GM19043 (cell line): ENCODE measurements at regions not wholly inside any gene's neighbourhood (a gene's known extent, or its start where the extent isn't known, plus 50 kb on each side); places are given as distances from the start of the nearest gene placed in this dataset.

Experiments
- ATAC-seq: cut with Tn5 transposase; IDR thresholded peaks from one replicate; pipeline ENCODE4 v1.9.1; 2021; ENCODE audit warnings: low read depth; ENCODE audit not compliant: unreplicated experiment

GRCh38 chr18:55064073-55064472, 104.8 kb upstream of the CCDC68 start:
- ATAC-seq = no peak

DNA sequence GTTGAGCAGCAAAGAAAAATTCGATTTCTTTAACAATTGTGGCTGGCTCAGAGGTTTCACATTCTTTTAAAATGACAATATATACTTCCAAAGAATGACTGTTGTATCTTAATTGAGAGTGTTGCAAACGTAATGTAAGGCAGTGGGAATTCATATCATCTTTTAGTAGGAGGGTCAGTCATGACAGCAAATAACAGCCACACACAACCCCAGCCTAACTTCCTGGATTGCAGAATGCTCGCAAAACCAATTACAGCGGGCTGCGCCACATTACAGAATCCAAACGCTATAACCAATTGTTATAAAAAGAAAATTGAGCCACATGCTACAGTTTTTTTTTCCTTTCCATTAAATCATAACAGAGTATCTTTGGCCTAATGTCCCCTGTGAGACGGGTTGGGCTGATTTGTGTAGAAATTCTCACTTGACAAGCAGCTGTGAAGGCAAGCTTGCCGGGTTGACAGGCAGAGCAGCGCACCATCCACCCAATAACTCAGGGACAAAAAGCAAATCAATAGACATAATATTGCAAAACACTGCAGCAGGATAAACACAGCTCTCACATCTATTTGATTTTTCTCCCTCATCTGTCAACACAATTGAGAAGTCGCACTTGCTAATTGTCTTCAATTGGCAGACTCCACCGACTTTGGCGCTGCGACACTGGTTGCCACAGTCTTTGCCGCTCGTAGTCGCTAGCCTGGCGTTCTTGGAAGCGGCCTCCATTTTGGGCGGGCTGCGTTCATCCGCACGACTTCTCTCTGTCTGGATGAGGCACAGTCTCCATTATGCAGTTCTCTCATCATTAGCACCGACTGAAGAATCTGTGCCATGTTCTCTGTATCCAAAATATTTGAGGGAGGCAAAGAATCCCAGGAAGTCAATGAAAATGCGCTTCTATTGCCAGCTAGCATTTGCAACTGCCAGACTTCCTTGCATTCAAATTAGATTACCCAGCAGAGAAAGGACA, 95.0 kb upstream of the CCDC68 start:
- no peak for ATAC-seq

DNA sequence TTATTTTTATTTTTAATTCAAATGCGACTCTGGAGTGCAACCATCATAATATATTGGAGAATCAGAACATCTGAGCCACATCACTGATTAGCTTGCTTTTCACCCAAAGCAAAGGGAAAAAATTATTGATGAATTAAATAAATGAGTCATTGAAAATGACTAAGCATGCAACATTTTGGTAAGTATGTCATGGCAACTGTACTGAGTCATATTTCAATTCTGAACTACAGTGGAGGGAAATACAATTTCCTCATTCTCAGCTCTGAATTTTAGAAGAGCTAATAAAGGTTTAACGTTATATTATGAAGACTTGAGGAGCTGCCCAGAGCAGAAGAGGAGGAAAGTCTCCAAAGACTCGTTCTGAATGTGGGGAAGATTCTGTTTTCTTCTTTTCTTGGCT, 89.6 kb upstream of the CCDC68 start:
- no peak for ATAC-seq

DNA sequence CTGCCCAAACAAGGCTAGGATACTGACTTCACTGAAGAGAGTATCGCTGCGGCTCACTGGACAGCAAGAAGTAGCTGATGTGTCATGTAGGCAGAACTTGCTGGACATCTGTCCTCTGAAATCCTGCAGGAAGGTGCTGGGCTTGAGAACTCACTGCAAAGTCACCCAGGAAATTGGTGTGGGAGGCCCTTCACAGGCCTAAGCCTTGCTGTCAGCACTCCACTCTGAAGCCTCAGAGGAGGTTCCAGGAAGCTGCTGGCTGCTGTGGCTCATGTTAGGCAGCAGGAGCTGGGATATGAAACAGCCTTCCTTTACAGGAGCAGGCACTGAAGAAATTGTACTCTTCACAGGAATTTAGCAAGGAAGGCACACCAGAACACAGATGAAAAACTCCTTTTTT, 88.3 kb upstream of the CCDC68 start:
- no peak for ATAC-seq

DNA sequence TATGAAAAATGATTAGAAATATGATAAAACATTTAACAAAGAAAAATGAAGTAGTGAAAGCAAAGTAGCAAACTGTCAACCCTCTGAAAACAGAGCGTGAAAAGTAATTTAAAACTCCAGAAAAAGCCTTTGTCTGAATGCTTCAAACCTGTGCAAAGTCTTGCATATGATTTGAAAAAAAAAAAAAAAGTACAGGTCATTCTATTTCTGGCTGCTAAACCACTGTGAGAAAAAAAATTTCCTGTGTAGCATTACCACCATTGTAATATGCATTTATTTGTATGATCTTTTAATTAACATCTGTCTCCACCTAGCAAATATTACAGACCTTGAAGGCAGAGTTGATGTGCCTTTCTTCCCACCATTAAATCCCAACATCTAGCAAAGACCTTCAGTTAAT, 82.1 kb upstream of the CCDC68 start:
- no peak for ATAC-seq

- ATAC-seq = no peak
Measured at GRCh38 chr18:55038162-55038561, 78.9 kb upstream of the CCDC68 start.

DNA sequence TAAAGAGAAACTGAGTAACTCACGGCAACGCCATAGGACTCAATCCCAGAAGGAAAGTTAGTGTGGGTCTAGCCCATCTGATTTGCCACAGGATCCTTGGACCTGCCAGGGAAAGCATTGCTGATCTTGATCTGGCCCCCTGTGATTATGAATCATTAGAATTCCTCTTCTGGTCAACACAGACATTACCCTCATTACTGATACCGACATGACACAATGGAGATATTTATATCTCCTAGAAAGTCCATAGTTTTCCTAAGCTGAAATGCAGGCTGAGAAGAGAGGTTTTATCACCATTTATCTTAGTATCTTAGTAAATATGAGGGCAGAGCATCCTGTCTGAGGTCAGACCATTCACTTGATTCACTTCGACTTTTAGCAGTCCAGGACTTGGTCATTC, 75.5 kb upstream of the CCDC68 start:
- ATAC-seq = no peak

DNA sequence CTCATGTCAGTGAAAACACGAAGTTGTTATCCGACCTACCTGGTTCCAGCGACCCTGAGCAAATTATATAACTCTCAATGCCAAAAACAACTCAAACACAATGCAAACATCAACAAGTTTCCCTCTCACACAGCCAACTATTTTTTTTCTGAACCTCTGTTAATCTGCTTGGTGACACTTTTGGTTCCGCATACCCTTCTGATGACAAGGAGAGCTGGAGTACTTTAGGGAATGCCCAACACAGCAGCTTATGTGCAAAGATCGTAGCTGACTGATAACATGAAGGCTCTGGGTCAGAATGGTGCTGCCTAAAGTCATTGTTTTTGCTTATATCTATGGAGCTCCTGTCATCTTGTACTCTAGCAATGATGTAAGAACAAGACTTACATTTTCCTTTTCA, 72.7 kb upstream of the CCDC68 start:
- ATAC-seq = no peak

- ATAC-seq = no peak
Measured at GRCh38 chr18:55031576-55031975, 72.3 kb upstream of the CCDC68 start.

DNA sequence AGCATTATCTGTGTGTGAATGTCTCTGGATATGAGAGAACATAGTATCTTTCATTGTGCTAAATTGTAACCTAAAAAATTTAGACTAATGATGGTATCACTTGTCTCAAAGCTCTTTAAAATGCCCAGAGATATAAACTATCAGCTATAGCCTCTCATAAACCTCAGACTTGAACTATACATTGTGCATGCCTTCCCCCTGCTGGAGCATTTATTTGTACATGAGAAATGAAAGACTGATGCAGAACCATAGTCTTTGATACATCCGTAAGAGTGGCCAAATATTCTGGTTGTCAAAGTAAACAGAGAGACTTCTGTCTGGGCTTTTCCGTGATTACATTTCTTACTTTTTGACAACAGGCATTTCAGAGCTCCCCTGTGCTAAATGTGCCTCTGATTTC, 71.9 kb upstream of the CCDC68 start:
- no peak for ATAC-seq

DNA sequence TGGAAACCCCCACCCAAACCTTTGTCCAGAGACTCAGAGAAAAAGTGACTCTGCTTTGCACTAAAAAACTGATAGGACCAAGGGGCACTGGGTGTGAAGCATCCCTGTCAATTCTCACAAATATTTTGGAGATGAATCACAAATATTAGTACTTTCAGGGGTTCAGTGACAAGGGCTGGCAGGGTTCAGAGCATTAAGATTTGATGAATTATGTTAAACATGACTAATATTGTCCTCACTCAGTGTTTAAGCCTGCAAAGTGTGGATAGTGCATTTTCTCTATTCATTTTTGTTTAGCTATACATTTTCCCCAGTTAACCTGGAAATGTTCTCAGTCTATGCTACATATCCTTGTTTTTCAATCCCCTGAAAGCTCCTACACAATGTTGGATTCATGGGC, 65.3 kb upstream of the CCDC68 start:
- ATAC-seq = no peak

DNA sequence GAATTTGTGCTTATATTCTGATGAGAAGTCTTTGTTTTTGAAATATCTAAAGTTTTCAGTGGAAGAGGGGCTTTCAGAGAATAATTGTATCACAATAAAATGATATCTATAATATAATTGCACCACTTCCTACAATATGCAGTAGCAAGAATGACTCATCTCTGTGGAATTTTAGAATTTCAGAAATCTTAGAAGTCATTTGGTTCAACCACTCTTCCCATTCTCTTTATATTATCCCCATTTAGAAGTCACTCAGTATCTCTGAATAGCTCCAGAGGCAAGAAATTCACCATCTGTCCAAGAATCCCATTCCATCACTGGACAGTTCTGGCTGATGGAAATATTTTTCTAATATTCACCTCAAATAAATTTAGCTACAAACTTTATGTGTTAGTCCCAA, 59.3 kb upstream of the CCDC68 start:
- ATAC-seq = no peak

DNA sequence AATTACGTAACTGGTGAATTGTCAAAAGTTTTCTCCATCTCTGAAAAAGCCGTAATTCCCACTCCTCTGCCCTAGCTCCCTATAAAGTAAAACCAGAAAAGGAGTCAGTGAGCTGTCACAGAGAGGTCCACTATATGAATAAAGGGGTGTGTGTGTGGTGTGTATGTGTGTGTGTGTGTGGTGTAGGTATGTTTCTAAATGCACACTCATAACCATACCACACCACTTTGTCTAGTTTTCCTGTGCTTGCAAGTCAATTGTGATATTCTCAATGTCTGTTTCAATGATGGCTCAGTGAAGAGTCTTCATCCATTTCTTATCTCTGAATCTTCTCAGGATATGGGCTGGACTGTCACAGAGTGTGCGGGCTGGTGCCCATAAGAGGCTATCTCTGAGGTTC, 54.8 kb upstream of the CCDC68 start:
- no peak for ATAC-seq

- no peak for ATAC-seq
Measured at GRCh38 chr18:55013685-55014084, 54.4 kb upstream of the CCDC68 start.

DNA sequence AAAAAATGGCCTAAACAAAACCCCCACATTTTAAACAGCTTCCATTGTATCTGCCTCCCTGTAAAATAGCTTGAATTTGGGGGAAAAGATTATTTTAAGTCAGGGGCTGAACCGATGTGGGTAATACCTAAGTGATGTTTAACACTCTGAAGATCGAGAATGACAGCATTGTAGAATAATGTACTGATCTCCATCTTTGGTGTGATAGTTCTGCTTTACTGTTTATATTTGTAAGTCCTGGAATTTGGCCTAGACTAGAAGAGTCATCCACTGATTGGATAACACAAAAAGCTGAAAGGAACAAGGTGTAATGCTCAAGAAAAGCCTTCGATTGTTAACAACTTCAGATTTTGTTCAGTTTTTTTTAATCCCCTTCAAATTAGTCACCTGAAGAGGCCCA, 53.8 kb upstream of the CCDC68 start:
- ATAC-seq = no peak

- no peak for ATAC-seq
Measured at GRCh38 chr18:55012008-55012407, 52.7 kb upstream of the CCDC68 start.
